Keratinocyte (primary cell): ENCODE measurements at regions not wholly inside any gene's neighbourhood (a gene's known extent, or its start where the extent isn't known, plus 50 kb on each side); places are given as distances from the start of the nearest gene placed in this dataset.

Experiments
- DNase-seq: peaks from one replicate; pipeline ENCODE4 v3.0.0-alpha.2; 2011; ENCODE audit warnings: low read depth, missing footprints, low spot score
- FAIRE-seq: peaks from 2 replicates; lab custom pipeline; 2011; peaks lifted over from hg19 to GRCh38; lab: Jason Lieb, UNC
- H2AFZ ChIP-seq: 2 replicates; pipeline ENCODE4 v1.6.0; 2012; ENCODE audit warnings: low read length, control low read depth, inconsistent platforms; ENCODE audit not compliant: control insufficient read depth
- H3K27ac ChIP-seq: 2 replicates; pipeline ENCODE4 v1.5.1; 2011; ENCODE audit warnings: low read length; ENCODE audit not compliant: control insufficient read depth, insufficient read depth
- H3K27me3 ChIP-seq: 3 replicates; pipeline ENCODE4 v1.6.0; 2011; ENCODE audit warnings: low read length; ENCODE audit not compliant: control insufficient read depth, insufficient read depth; ENCODE audit errors: extremely low read depth
- H3K36me3 ChIP-seq, 2 experiments: 2 replicates in 1 of 2; 3 replicates in 1 of 2; pipeline ENCODE4 v1.5.1; 2011; ENCODE audit warnings: low read length in 2 of 2, mild to moderate bottlenecking in 1 of 2; ENCODE audit not compliant: control insufficient read depth in 2 of 2, insufficient read depth in 2 of 2; ENCODE audit errors: extremely low read depth in 1 of 2
- H3K4me1 ChIP-seq: 3 replicates; pipeline ENCODE4 v1.5.1; 2011; ENCODE audit warnings: low read length; ENCODE audit not compliant: control insufficient read depth, insufficient read depth; ENCODE audit errors: extremely low read depth
- H3K4me2 ChIP-seq: 3 replicates; pipeline ENCODE4 v1.6.0; 2011; ENCODE audit warnings: low read depth, low read length; ENCODE audit not compliant: control insufficient read depth, insufficient read depth; ENCODE audit errors: extremely low read depth
- H3K4me3 ChIP-seq, 3 experiments: fragments of 200-600 bp in 1 of 3; sonication (generic) in 1 of 3; 2 replicates in 2 of 3; 3 replicates in 1 of 3; pipeline ENCODE4 v1.5.1; 2011 to 2016; ENCODE audit warnings: low read length in 3 of 3, mild to moderate bottlenecking in 3 of 3, control low read depth in 2 of 3, inconsistent platforms in 1 of 3, low read depth in 1 of 3, mixed read lengths in 1 of 3, mixed run types in 1 of 3, moderate library complexity in 1 of 3; ENCODE audit not compliant: control insufficient read depth in 2 of 3, insufficient read depth in 2 of 3; ENCODE audit errors: extremely low read depth in 1 of 3
- H3K79me2 ChIP-seq: 2 replicates; pipeline ENCODE4 v1.6.0; 2012; ENCODE audit warnings: low read length; ENCODE audit not compliant: control insufficient read depth, insufficient read depth
- H3K9ac ChIP-seq: 3 replicates; pipeline ENCODE4 v1.6.0; 2011; ENCODE audit warnings: low read length; ENCODE audit not compliant: control insufficient read depth, insufficient read depth; ENCODE audit errors: extremely low read depth
- H3K9me1 ChIP-seq: 3 replicates; pipeline ENCODE4 v1.6.0; 2011; ENCODE audit warnings: low read length; ENCODE audit not compliant: control insufficient read depth, insufficient read depth; ENCODE audit errors: extremely low read depth
- H3K9me3 ChIP-seq: 2 replicates; pipeline ENCODE4 v1.5.1; 2012; ENCODE audit warnings: low read depth, low read length; ENCODE audit not compliant: control insufficient read depth
- H4K20me1 ChIP-seq: 3 replicates; pipeline ENCODE4 v1.6.0; 2011; ENCODE audit warnings: low read length; ENCODE audit not compliant: control insufficient read depth, insufficient read depth; ENCODE audit errors: extremely low read depth
- CTCF ChIP-seq, 3 experiments: IDR thresholded peaks in 1 of 3; conservative IDR thresholded peaks in 1 of 3; optimal IDR thresholded peaks in 1 of 3; 2 replicates in 2 of 3; 3 replicates in 1 of 3; pipeline versions ENCODE3 to v1.5.1; 2011; ENCODE audit warnings: low read length in 3 of 3, mild to moderate bottlenecking in 3 of 3, moderate library complexity in 2 of 3, control low read depth in 1 of 3, inconsistent platforms in 1 of 3; ENCODE audit not compliant: insufficient read depth in 2 of 3; ENCODE audit errors: extremely low read depth in 1 of 3
- EZH2 ChIP-seq: IDR thresholded peaks from one replicate; pipeline ENCODE4 v1.6.1; 2012; ENCODE audit warnings: inconsistent platforms, mild to moderate bottlenecking, low read length, moderate library complexity
- dilution Hi-C: fragments of 300-500 bp; cut with MboI; formaldehyde crosslinking; loops from one replicate; pipeline ENCODE4 v1.7.0; 2020; ENCODE audit warnings: low sequenced_read_pairs; ENCODE audit not compliant: extremely low pct_ligation_motif_present

DNA sequence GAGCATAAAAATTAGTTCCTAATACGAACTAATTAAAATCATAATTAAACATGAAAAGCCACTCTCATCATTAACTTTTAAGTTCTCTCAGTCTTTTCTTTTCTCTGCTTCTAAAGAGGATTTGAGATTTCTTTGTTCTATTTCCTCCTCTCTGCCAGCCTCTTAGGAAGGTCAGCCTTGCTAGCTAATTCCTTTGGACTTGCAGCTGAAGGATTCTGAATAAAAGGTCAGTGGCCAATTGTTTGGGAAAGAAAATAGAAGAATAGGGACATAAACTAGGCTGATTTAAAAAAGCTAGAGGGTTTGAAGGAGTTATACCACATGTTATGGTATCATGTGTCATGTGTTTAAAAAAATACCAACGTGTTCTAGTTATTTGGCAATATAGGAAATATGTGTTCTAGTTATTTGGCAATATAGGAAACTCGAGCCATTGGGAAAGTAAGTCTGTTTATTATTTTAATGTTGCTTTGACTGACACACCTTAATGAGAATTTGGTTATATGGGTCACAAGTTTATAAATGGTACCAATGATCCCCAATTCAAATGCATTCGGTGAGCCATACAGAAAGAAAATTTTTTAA, 1668.7 kb upstream of the PCDH7 start:
- H3K4me3 ChIP-seq: no peak overlapping the region
- H2AFZ ChIP-seq: no peak overlapping the region
- no peak overlapping the region for H3K27ac ChIP-seq
- dilution Hi-C loops: no loop called here
- no peaks in the 10 kb centered on the region for H3K79me2 ChIP-seq
- H4K20me1 ChIP-seq: no peaks in the 10 kb centered on the region
- no peak overlapping the region for H3K4me2 ChIP-seq
- FAIRE-seq: no peak
- no peaks in the 10 kb centered on the region for H3K9me1 ChIP-seq
- H3K27me3 ChIP-seq: no peaks in the 10 kb centered on the region
- H3K36me3 ChIP-seq: no peaks in the 10 kb centered on the region
- no peaks in the 10 kb centered on the region for H3K4me1 ChIP-seq
- H3K9me3 ChIP-seq: no peaks in the 10 kb centered on the region
- no peak overlapping the region for H3K9ac ChIP-seq
- DNase-seq: no peak
- no peak for TF ChIP-seq CTCF (optimal IDR thresholded peaks at IDR 0.05 in 1 of 3, IDR thresholded peaks at IDR 0.05 in 1 of 3, conservative IDR thresholded peaks at IDR 0.05 in 1 of 3; ENCODE audit: extremely low read depth in 1 of 3, insufficient read depth in 2 of 3, low read length in 3 of 3)
- no peak for TF ChIP-seq EZH2

- H3K4me3 ChIP-seq: no peak overlapping the region
- no peak overlapping the region for H2AFZ ChIP-seq
- DNase-seq (no peak), FAIRE-seq (no peak)
- H3K9ac ChIP-seq: no peak overlapping the region
- H3K79me2 ChIP-seq: no peaks in the 10 kb centered on the region
- H3K27ac ChIP-seq: no peak overlapping the region
- H3K27me3 ChIP-seq: no peaks in the 10 kb centered on the region
- no peak overlapping the region for H3K4me2 ChIP-seq
- no peaks in the 10 kb centered on the region for H3K9me1 ChIP-seq
- TF ChIP-seq CTCF (optimal IDR thresholded peaks at IDR 0.05 in 1 of 3, IDR thresholded peaks at IDR 0.05 in 1 of 3, conservative IDR thresholded peaks at IDR 0.05 in 1 of 3; ENCODE audit: extremely low read depth in 1 of 3, insufficient read depth in 2 of 3, low read length in 3 of 3): no peak
- no peak for TF ChIP-seq EZH2
- H3K9me3 ChIP-seq: no peaks in the 10 kb centered on the region
- no peaks in the 10 kb centered on the region for H4K20me1 ChIP-seq
- H3K36me3 ChIP-seq: no peaks in the 10 kb centered on the region
- dilution Hi-C loops: no loop called here
- H3K4me1 ChIP-seq: no peaks in the 10 kb centered on the region
Observed at GRCh38 chr4:29052266-29052665, 1667.9 kb upstream of the PCDH7 start.
